Thyroid gland (tissue), 4 donors: ENCODE measurements at regions not wholly inside any gene's neighbourhood (a gene's known extent, or its start where the extent isn't known, plus 50 kb on each side); places are given as distances from the start of the nearest gene placed in this dataset.

Experiments
- DNase-seq, 2 donors: peaks; one replicate each; pipeline ENCODE4 v3.0.0-alpha.2; 2019
- H3K27ac ChIP-seq, 3 donors: fragments of 200-600 bp; sonication (generic); 1 replicate in 2 of 3; 2 replicates in 1 of 3; pipeline ENCODE4 v1.5.1; 2016 to 2019; ENCODE audit warnings: mild to moderate bottlenecking in 1 of 3, moderate library complexity in 1 of 3
- H3K27me3 ChIP-seq: fragments of 200-600 bp; sonication (generic); one replicate; pipeline ENCODE4 v1.5.1; 2019
- H3K36me3 ChIP-seq, 2 donors: fragments of 200-600 bp; sonication (generic); one replicate each; pipeline ENCODE4 v1.5.1; 2016 to 2019
- H3K4me1 ChIP-seq, 2 donors: fragments of 200-600 bp; sonication (generic); one replicate each; pipeline ENCODE4 v1.5.1; 2017 to 2019
- H3K4me3 ChIP-seq, 3 donors: fragments of 200-600 bp; sonication (generic); replicated peaks in 1 of 3; 1 replicate in 2 of 3; 2 replicates in 1 of 3; pipeline ENCODE4 v1.5.1; 2016; ENCODE audit warnings: mild to moderate bottlenecking in 1 of 3
- H3K9me3 ChIP-seq: fragments of 200-600 bp; sonication (generic); one replicate; pipeline ENCODE4 v1.5.1; 2017
- POLR2A ChIP-seq, 2 donors: fragments of 450-650 bp; IDR thresholded peaks; one replicate each; pipeline ENCODE4 v1.6.1; 2017; ENCODE audit warnings: antibody characterized with exemption in 2 of 2, mild to moderate bottlenecking in 2 of 2, moderate library complexity in 1 of 2
- WGBS, 2 donors: methylation state at CpG; one replicate each; pipeline ENCODE4 v1.1.5; 2017; 5-methylcytosine and 5-hydroxymethylcytosine counted together
- intact Hi-C: fragments of 100-400 bp; cut with DNase I; formaldehyde crosslinking; loops from one replicate; pipeline ENCODE4 v1.15.1; 2023
- TF ChIP-seq, protein P1 (sequence below), 6 experiments: fragments of 200-600 bp in 3 of 6; fragments of 450-650 bp in 3 of 6; sonication (generic) in 3 of 6; IDR thresholded peaks; one replicate each; pipeline ENCODE4 v1.5.1; 2016 to 2019; ENCODE audit warnings: antibody characterized with exemption in 6 of 6, mild to moderate bottlenecking in 2 of 6, inconsistent platforms in 1 of 6, moderate library complexity in 1 of 6

- Histone ChIP-seq H3K36me3 (no peaks in the 10 kb centered on the region), H3K27ac (no peak overlapping the region), H3K27me3 (no peaks in the 10 kb centered on the region), H3K4me1 (peaks cover 0 to 4% of the 10 kb centered on the region in 2 donors), H3K9me3 (peaks cover 6% of the 10 kb centered on the region), H3K4me3 (no peak overlapping the region)
- 33 to 45% methylated on average over 1 of the region's 1 CpG for WGBS, 2 donors
- intact Hi-C loops = no loop called here
- TF ChIP-seq, protein P1, sequence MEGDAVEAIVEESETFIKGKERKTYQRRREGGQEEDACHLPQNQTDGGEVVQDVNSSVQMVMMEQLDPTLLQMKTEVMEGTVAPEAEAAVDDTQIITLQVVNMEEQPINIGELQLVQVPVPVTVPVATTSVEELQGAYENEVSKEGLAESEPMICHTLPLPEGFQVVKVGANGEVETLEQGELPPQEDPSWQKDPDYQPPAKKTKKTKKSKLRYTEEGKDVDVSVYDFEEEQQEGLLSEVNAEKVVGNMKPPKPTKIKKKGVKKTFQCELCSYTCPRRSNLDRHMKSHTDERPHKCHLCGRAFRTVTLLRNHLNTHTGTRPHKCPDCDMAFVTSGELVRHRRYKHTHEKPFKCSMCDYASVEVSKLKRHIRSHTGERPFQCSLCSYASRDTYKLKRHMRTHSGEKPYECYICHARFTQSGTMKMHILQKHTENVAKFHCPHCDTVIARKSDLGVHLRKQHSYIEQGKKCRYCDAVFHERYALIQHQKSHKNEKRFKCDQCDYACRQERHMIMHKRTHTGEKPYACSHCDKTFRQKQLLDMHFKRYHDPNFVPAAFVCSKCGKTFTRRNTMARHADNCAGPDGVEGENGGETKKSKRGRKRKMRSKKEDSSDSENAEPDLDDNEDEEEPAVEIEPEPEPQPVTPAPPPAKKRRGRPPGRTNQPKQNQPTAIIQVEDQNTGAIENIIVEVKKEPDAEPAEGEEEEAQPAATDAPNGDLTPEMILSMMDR (IDR thresholded peaks at IDR 0.05) = peak in 4 of 6 experiments; percentile 49 to 62 (median 60)
- no peak for TF ChIP-seq POLR2A (IDR thresholded peaks at IDR 0.05)
- DNase-seq = peak; percentile 6 to 14
Observed at GRCh38 chr5:136686192-136686872, 321.0 kb upstream of the TRPC7 start.

DNA sequence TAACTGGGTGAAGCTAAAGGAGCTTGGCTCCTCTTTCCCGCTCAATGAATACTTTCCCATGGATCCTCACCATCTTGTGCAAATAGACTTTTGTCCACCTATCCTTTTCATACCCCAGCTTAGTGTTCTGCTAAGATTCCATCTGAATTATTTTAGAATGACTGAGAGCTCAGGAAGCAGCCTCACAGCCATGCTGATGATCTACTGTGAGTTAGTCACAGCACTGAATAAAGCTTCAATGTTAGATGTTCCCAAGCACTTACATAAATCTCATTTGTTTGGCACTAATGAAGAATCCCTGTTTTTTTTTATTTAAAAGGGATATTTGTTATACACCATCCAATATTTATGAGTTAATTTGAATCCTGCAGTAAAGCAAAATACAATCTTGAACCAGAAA, 317.6 kb upstream of the TRPC7 start:
- Histone ChIP-seq H3K9me3 (peaks cover 6% of the 10 kb centered on the region), H3K27me3 (no peaks in the 10 kb centered on the region), H3K4me1 (peaks cover 0 to 4% of the 10 kb centered on the region in 2 donors), H3K27ac (no peak overlapping the region), H3K4me3 (no peak overlapping the region), H3K36me3 (no peaks in the 10 kb centered on the region)
- intact Hi-C loops = no loop called here
- TF ChIP-seq, protein P1 (IDR thresholded peaks at IDR 0.05) = no peak
- TF ChIP-seq POLR2A (IDR thresholded peaks at IDR 0.05) = no peak
- DNase-seq = no peak
- WGBS, 2 donors = 0% methylated on average over 1 of the region's 1 CpG; no CpG with 5 or more reads in 1 of the 2 donors

- Histone ChIP-seq H3K27me3 (no peaks in the 10 kb centered on the region), H3K4me3 (no peak overlapping the region), H3K27ac (no peak overlapping the region), H3K9me3 (no peaks in the 10 kb centered on the region), H3K4me1 (no peaks in the 10 kb centered on the region), H3K36me3 (no peaks in the 10 kb centered on the region)
- WGBS, 2 donors = 88 to 89% methylated on average over 9 of the region's 9 CpGs
- TF ChIP-seq POLR2A (IDR thresholded peaks at IDR 0.05) = no peak
- TF ChIP-seq, protein P1 (IDR thresholded peaks at IDR 0.05) = no peak
- intact Hi-C loops = no loop called here
- DNase-seq = no peak
Observed at GRCh38 chr5:136679233-136679632, 313.9 kb upstream of the TRPC7 start.

DNA sequence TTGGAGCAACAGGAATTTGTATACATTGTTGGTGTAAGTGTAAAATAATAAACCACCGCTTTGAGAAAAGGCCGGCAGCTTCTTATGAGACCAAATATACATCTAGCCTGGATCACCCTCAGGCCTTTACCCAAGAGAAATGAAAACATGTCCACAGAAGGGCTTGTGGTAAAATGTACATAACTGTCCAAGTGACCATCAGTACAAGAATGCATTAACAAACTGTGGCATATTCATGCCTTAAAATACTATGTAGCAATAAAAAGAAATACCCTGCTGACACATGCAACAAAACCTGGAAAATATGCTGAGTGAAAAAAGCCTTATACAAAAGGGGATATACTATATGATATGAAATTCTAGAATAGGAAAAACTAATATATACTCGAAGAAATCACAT, 311.9 kb upstream of the TRPC7 start:
- Histone ChIP-seq H3K9me3 (no peaks in the 10 kb centered on the region), H3K4me1 (no peaks in the 10 kb centered on the region), H3K27me3 (no peaks in the 10 kb centered on the region), H3K36me3 (no peaks in the 10 kb centered on the region), H3K4me3 (no peak overlapping the region), H3K27ac (no peak overlapping the region)
- intact Hi-C loops = no loop called here
- no peak for DNase-seq
- 77 to 79% methylated on average over 3 of the region's 3 CpGs for WGBS, 2 donors
- TF ChIP-seq, protein P1 (IDR thresholded peaks at IDR 0.05) = no peak
- TF ChIP-seq POLR2A (IDR thresholded peaks at IDR 0.05) = no peak

GRCh38 chr5:136676685-136677084, 311.3 kb upstream of the TRPC7 start:
- Histone ChIP-seq H3K4me3 (no peak overlapping the region), H3K36me3 (no peaks in the 10 kb centered on the region), H3K9me3 (no peaks in the 10 kb centered on the region), H3K4me1 (no peaks in the 10 kb centered on the region), H3K27me3 (no peaks in the 10 kb centered on the region), H3K27ac (no peak overlapping the region)
- WGBS, 2 donors = 48 to 69% methylated on average over 3 of the region's 3 CpGs
- intact Hi-C loops = no loop called here
- no peak for DNase-seq
- TF ChIP-seq, protein P1 (IDR thresholded peaks at IDR 0.05) = no peak
- TF ChIP-seq POLR2A (IDR thresholded peaks at IDR 0.05) = no peak
